PFSK-1 (cell line): ENCODE measurements at regions not wholly inside any gene's neighbourhood (a gene's known extent, or its start where the extent isn't known, plus 50 kb on each side); places are given as distances from the start of the nearest gene placed in this dataset.

Experiments used
- POLR2AphosphoS5 ChIP-seq: IDR thresholded peaks from 2 replicates; pipeline ENCODE4 v1.6.1; 2012; ENCODE audit warnings: low read depth, mild to moderate bottlenecking, control low read depth, low read length, moderate library complexity
- SIN3A ChIP-seq: IDR thresholded peaks from 2 replicates; pipeline ENCODE4 v1.6.1; 2012; ENCODE audit warnings: mild to moderate bottlenecking, low read length, moderate library complexity, borderline replicate concordance; ENCODE audit not compliant: insufficient read depth
- TAF1 ChIP-seq: IDR thresholded peaks from 2 replicates; pipeline ENCODE4 v1.6.1; 2012; ENCODE audit warnings: low read length, control low read depth, borderline replicate concordance; ENCODE audit not compliant: insufficient read depth
- TF ChIP-seq, protein P1 (sequence below), 2 experiments: IDR thresholded peaks; 2 replicates each; pipeline versions ENCODE4 v1.6.1 to v1.8.0; 2011 to 2012; ENCODE audit warnings: low read depth in 2 of 2, low read length in 2 of 2, control low read depth in 1 of 2, inconsistent platforms in 1 of 2, mild to moderate bottlenecking in 1 of 2, moderate library complexity in 1 of 2; ENCODE audit not compliant: insufficient read depth in 1 of 2

DNA sequence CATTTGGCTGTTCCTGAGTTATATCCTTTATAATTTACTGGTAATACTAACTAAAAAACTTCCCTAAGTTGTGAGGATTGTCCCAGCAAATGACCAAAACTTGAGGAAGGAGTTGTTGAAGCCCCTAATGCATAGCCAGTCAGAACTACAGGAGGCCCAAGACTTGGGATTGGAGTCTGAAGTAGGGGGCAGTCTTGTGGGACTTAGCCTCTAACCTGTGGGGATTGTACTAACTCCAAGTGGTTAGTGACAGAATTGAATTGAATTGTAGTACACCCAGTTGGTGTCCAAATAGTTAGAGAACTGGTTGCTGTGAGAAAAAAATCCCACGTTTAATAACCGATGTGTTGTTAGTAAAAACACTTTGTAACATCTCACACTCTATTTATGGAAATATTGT is 1506.3 kb downstream of the ADGRL3 start:
- TF ChIP-seq, protein P1, sequence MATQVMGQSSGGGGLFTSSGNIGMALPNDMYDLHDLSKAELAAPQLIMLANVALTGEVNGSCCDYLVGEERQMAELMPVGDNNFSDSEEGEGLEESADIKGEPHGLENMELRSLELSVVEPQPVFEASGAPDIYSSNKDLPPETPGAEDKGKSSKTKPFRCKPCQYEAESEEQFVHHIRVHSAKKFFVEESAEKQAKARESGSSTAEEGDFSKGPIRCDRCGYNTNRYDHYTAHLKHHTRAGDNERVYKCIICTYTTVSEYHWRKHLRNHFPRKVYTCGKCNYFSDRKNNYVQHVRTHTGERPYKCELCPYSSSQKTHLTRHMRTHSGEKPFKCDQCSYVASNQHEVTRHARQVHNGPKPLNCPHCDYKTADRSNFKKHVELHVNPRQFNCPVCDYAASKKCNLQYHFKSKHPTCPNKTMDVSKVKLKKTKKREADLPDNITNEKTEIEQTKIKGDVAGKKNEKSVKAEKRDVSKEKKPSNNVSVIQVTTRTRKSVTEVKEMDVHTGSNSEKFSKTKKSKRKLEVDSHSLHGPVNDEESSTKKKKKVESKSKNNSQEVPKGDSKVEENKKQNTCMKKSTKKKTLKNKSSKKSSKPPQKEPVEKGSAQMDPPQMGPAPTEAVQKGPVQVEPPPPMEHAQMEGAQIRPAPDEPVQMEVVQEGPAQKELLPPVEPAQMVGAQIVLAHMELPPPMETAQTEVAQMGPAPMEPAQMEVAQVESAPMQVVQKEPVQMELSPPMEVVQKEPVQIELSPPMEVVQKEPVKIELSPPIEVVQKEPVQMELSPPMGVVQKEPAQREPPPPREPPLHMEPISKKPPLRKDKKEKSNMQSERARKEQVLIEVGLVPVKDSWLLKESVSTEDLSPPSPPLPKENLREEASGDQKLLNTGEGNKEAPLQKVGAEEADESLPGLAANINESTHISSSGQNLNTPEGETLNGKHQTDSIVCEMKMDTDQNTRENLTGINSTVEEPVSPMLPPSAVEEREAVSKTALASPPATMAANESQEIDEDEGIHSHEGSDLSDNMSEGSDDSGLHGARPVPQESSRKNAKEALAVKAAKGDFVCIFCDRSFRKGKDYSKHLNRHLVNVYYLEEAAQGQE (IDR thresholded peaks at IDR 0.05; ENCODE audit: insufficient read depth in 1 of 2, low read depth in 2 of 2, low read length in 2 of 2), result no peak
- TF ChIP-seq TAF1 (no peak), POLR2AphosphoS5 (no peak), SIN3A (no peak)
